K562 (cell line): ENCODE measurements at regions not wholly inside any gene's neighbourhood (a gene's known extent, or its start where the extent isn't known, plus 50 kb on each side); places are given as distances from the start of the nearest gene placed in this dataset.

Experiments
- ATAC-seq: fragments of 200-7000 bp; cut with Tn5 transposase; 3 replicates; pipeline ENCODE4 v1.9.1; 2020; ENCODE audit warnings: moderate library complexity
- BruUV-seq: library from RNA; stranded (reverse); fragments of 400-500 nt; replicated peaks from 2 replicates; lab custom pipeline; 2021; lab: Mats Ljungman, UMichigan
- CTCF ChIA-PET: fragments of 300-600 bp; formaldehyde crosslinking; extraction: SDS; loops from one replicate; lab custom pipeline; 2021; ENCODE audit warnings: low intra/inter-chr PET ratio; lab: Yijun Ruan, JAX
- POLR2A ChIA-PET: fragments of 300-600, 350-650 bp; sonication (Branson Sonifier 250); formaldehyde crosslinking; extraction: SDS; loops from one replicate; lab custom pipeline; 2021; ENCODE audit warnings: antibody characterized with exemption, inconsistent platforms; lab: Yijun Ruan, JAX
- DNase-seq, 4 experiments: peaks; one replicate each; pipeline versions ENCODE4 v3.0.0 to v3.0.0-alpha.2; 2011 to 2018; ENCODE audit warnings: low spot score in 3 of 4, mixed read lengths in 3 of 4; ENCODE audit errors: extremely low read depth in 1 of 4
- FAIRE-seq: peaks from 2 replicates; lab custom pipeline; 2011; peaks lifted over from hg19 to GRCh38; lab: Jason Lieb, UNC
- H2AFZ ChIP-seq: 2 replicates; pipeline ENCODE4 v1.6.0; 2011; ENCODE audit warnings: low read depth, low read length, control low read depth, inconsistent platforms
- H3K27ac ChIP-seq: fragments of 200-600 bp; 3 replicates; pipeline ENCODE4 v1.8.0; 2011; ENCODE audit warnings: low read depth, mild to moderate bottlenecking, control low read depth, inconsistent platforms, low read length, moderate library complexity, mixed read lengths; ENCODE audit errors: extremely low read depth
- H3K27me3 ChIP-seq, 2 experiments: fragments of 300-600 bp in 1 of 2; 2 replicates in 1 of 2; 3 replicates in 1 of 2; pipeline versions ENCODE4 v1.6.0 to v1.8.0; 2011; ENCODE audit warnings: inconsistent platforms in 2 of 2, low read length in 2 of 2, mild to moderate bottlenecking in 1 of 2, mixed read lengths in 1 of 2, moderate library complexity in 1 of 2; ENCODE audit not compliant: control insufficient read depth in 2 of 2, insufficient read depth in 2 of 2
- H3K36me3 ChIP-seq: fragments of 300-600 bp; 3 replicates; pipeline ENCODE4 v1.8.0; 2011; ENCODE audit warnings: mild to moderate bottlenecking, low read length, inconsistent platforms; ENCODE audit not compliant: control insufficient read depth, insufficient read depth
- H3K4me1 ChIP-seq, 2 experiments: fragments of 200-600 bp in 1 of 2; replicated peaks in 1 of 2; 2 replicates in 1 of 2; 3 replicates in 1 of 2; pipeline versions ENCODE4 v1.5.1 to v1.8.0; 2011; ENCODE audit warnings: inconsistent platforms in 2 of 2, low read length in 2 of 2, mild to moderate bottlenecking in 1 of 2, mixed read lengths in 1 of 2, moderate library complexity in 1 of 2; ENCODE audit not compliant: control insufficient read depth in 2 of 2, insufficient read depth in 2 of 2
- H3K4me2 ChIP-seq: 2 replicates; pipeline ENCODE4 v1.6.1; 2011; ENCODE audit warnings: low read length, control low read depth, inconsistent platforms, mixed read lengths; ENCODE audit not compliant: insufficient read depth
- H3K4me3 ChIP-seq: fragments of 200-600 bp; sonication (generic), shearing (Covaris generic); 2 replicates; pipeline ENCODE4 v1.5.1; 2016; ENCODE audit warnings: control low read depth, inconsistent platforms
- H3K79me2 ChIP-seq: fragments of 200-600 bp; 3 replicates; pipeline ENCODE4 v1.8.0; 2011; ENCODE audit warnings: low read length, inconsistent platforms; ENCODE audit not compliant: control insufficient read depth, insufficient read depth
- H3K9ac ChIP-seq, 2 experiments: 2 replicates each; pipeline versions ENCODE4 v1.6.0 to v1.6.1; 2011; ENCODE audit warnings: low read depth in 2 of 2, low read length in 2 of 2, control low read depth in 1 of 2, inconsistent platforms in 1 of 2, mild to moderate bottlenecking in 1 of 2, mixed read lengths in 1 of 2; ENCODE audit not compliant: insufficient read depth in 1 of 2
- H3K9me1 ChIP-seq: one replicate; pipeline ENCODE4 v1.6.0; 2011; ENCODE audit warnings: inconsistent platforms, mild to moderate bottlenecking, low read length, moderate library complexity; ENCODE audit not compliant: control insufficient read depth, insufficient read depth
- H3K9me3 ChIP-seq: replicated peaks from 2 replicates; pipeline ENCODE4 v1.5.1; 2011; ENCODE audit warnings: low read depth, low read length, inconsistent platforms; ENCODE audit not compliant: control insufficient read depth, insufficient read depth
- H4K20me1 ChIP-seq: replicated peaks from 2 replicates; pipeline ENCODE4 v1.6.1; 2011; ENCODE audit warnings: low read length, inconsistent platforms, mixed read lengths; ENCODE audit not compliant: control insufficient read depth, insufficient read depth
- CREB1 ChIP-seq, 2 experiments: sonication (generic) in 1 of 2; formaldehyde crosslinking in 1 of 2; IDR thresholded peaks; 2 replicates each; pipeline versions ENCODE4 v1.6.1 to v1.8.0; 2012 to 2022; ENCODE audit warnings: inconsistent platforms in 1 of 2, mild to moderate bottlenecking in 1 of 2, missing genetic modification reagents in 1 of 2, moderate library complexity in 1 of 2
- EP400 ChIP-seq: fragments of 450-650 bp; IDR thresholded peaks from 2 replicates; pipeline ENCODE4 v1.6.1; 2017; ENCODE audit warnings: antibody characterized with exemption, mild to moderate bottlenecking, moderate library complexity
- HOXB6 ChIP-seq: fragments of 250-450 bp; sonication (Bioruptor Pico); IDR thresholded peaks from 2 replicates; pipeline ENCODE4 v1.5.1; 2022; ENCODE audit warnings: mild to moderate bottlenecking, borderline replicate concordance
- IRF2 ChIP-seq: sonication (generic); formaldehyde crosslinking; IDR thresholded peaks from 2 replicates; pipeline ENCODE4 v1.8.1; 2022; ENCODE audit warnings: mild to moderate bottlenecking, missing genetic modification reagents
- RBM39 ChIP-seq: fragments of 200-400 bp; formaldehyde crosslinking; optimal IDR thresholded peaks from 2 replicates; pipeline ENCODE3; 2018; ENCODE audit warnings: low read depth, low read length
- RFX1 ChIP-seq: fragments of 450-650 bp; IDR thresholded peaks from 2 replicates; pipeline ENCODE4 v1.6.1; 2016; ENCODE audit warnings: mild to moderate bottlenecking, moderate library complexity
- SP2 ChIP-seq: IDR thresholded peaks from 2 replicates; pipeline ENCODE4 v1.6.1; 2011; ENCODE audit warnings: mild to moderate bottlenecking, low read depth, low read length, moderate library complexity; ENCODE audit not compliant: poor library complexity, severe bottlenecking; ENCODE audit errors: extremely low read depth
- ZNF134 ChIP-seq: fragments of 250-450 bp; sonication (Bioruptor Pico); conservative IDR thresholded peaks from 2 replicates; pipeline ENCODE4 v1.4.0; 2020
- ZNF551 ChIP-seq: fragments of 250-450 bp; sonication (Bioruptor Pico); IDR thresholded peaks from 2 replicates; pipeline ENCODE4 v1.5.0; 2021; ENCODE audit warnings: mild to moderate bottlenecking, moderate library complexity
- ZNF639 ChIP-seq, 2 experiments: fragments of 200-800 bp in 1 of 2; sonication (Bioruptor generic) in 1 of 2; sonication (generic) in 1 of 2; formaldehyde crosslinking in 1 of 2; IDR thresholded peaks in 1 of 2; conservative IDR thresholded peaks in 1 of 2; 2 replicates each; pipeline versions ENCODE4 v1.5.0 to v1.6.1; 2016 to 2020; ENCODE audit warnings: missing compliant biosample characterization in 1 of 2, missing genetic modification characterization in 1 of 2, missing genetic modification reagents in 1 of 2
- ZNF655 ChIP-seq: fragments of 250-450 bp; sonication (Bioruptor Pico); IDR thresholded peaks from 2 replicates; pipeline ENCODE4 v1.5.0; 2021
- WGBS: fragments of 100-300 bp; shearing (Covaris generic); methylation state at CpG from one replicate; pipeline ENCODE4 v1.1.6; 2016; ENCODE audit warnings: low coverage, mixed read lengths; ENCODE audit not compliant: insufficient coverage; ENCODE audit errors: missing lambda C conversion rate; 5-methylcytosine and 5-hydroxymethylcytosine counted together
- in situ Hi-C: fragments of 300-500 bp; cut with MboI; formaldehyde crosslinking; loops from 4 replicates; pipeline ENCODE4 v1.15.0; 2018; ENCODE audit warnings: inconsistent platforms, mixed read lengths
- intact Hi-C: fragments of 100-400 bp; cut with micrococcal nuclease; formaldehyde crosslinking; loops from 2 replicates; pipeline ENCODE4 v1.14.2; 2022
- TF ChIP-seq, protein P1 (sequence below), 2 experiments: fragments of 450-650 bp; formaldehyde crosslinking in 1 of 2; IDR thresholded peaks; 2 replicates each; pipeline versions ENCODE4 v1.4.0 to v1.6.1; 2014 to 2020; ENCODE audit warnings: mild to moderate bottlenecking in 2 of 2, borderline replicate concordance in 1 of 2, low read depth in 1 of 2

DNA sequence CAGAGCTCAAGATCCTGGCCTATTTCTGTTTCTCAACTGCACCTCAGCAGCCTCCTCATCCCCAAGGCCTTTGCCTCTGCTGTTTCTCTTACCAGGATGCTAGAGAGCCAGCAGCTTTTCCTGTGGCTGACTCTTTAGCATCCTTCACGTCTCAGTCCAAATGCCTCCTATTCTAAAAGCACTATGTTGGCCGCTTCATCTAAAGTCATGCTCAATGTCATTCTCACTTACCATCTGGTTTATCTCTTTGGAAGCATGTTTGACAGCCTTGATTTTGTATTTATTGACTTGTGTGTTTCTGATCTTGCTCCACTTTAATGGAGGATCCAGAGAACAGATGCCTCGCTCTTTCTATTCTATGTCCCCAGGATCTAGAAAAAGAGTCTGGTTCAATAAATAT, 351.8 kb upstream of the CDH11 start:
- Histone ChIP-seq H3K4me3 (no peak overlapping the region), H3K9me1 (no peaks in the 10 kb centered on the region), H3K36me3 (no peaks in the 10 kb centered on the region), H3K9me3 (no peaks in the 10 kb centered on the region), H3K4me2 (no peak overlapping the region), H3K79me2 (no peaks in the 10 kb centered on the region), H4K20me1 (no peaks in the 10 kb centered on the region), H3K9ac (no peak overlapping the region), H3K27ac (no peak overlapping the region), H2AFZ (no peak overlapping the region), H3K4me1 (no peaks in the 10 kb centered on the region), H3K27me3 (no peaks in the 10 kb centered on the region)
- CTCF ChIA-PET, result no interaction called here
- WGBS, result 0% methylated on average over 3 of the region's 3 CpGs
- POLR2A ChIA-PET, result interaction anchor here (0.6 kb wide), 1 partner anchor 119 kb away, joined by 3 read pairs; no protein-coding TSS in a partner anchor
- no peak for DNase-seq
- in situ Hi-C loops (no loop called here), intact Hi-C loops (no loop called here)
- BruUV-seq, result no TSS peak
- FAIRE-seq, result no peak
- no peak for ATAC-seq
- TF ChIP-seq HOXB6 (no peak), ZNF639 (CRISPR knock-in tag; conservative IDR thresholded peaks at IDR 0.05 in 1 of 2, IDR thresholded peaks at IDR 0.05 in 1 of 2) (no peak), IRF2 (CRISPR knock-in tag) (no peak), RFX1 (no peak), ZNF134 (no peak), ZNF655 (CRISPR knock-in tag) (no peak), SP2 (no peak), EP400 (no peak), CREB1 (IDR thresholded peaks at IDR 0.05) (no peak), CREB1 (CRISPR knock-in tag; IDR thresholded peaks at IDR 0.05) (no peak), ZNF551 (CRISPR knock-in tag) (no peak), RBM39 (no peak)
- TF ChIP-seq, protein P1, sequence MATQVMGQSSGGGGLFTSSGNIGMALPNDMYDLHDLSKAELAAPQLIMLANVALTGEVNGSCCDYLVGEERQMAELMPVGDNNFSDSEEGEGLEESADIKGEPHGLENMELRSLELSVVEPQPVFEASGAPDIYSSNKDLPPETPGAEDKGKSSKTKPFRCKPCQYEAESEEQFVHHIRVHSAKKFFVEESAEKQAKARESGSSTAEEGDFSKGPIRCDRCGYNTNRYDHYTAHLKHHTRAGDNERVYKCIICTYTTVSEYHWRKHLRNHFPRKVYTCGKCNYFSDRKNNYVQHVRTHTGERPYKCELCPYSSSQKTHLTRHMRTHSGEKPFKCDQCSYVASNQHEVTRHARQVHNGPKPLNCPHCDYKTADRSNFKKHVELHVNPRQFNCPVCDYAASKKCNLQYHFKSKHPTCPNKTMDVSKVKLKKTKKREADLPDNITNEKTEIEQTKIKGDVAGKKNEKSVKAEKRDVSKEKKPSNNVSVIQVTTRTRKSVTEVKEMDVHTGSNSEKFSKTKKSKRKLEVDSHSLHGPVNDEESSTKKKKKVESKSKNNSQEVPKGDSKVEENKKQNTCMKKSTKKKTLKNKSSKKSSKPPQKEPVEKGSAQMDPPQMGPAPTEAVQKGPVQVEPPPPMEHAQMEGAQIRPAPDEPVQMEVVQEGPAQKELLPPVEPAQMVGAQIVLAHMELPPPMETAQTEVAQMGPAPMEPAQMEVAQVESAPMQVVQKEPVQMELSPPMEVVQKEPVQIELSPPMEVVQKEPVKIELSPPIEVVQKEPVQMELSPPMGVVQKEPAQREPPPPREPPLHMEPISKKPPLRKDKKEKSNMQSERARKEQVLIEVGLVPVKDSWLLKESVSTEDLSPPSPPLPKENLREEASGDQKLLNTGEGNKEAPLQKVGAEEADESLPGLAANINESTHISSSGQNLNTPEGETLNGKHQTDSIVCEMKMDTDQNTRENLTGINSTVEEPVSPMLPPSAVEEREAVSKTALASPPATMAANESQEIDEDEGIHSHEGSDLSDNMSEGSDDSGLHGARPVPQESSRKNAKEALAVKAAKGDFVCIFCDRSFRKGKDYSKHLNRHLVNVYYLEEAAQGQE (IDR thresholded peaks at IDR 0.05; ENCODE audit: borderline replicate concordance), result no peak
- TF ChIP-seq, protein P1 (CRISPR knock-in tag; IDR thresholded peaks at IDR 0.05; ENCODE audit: low read depth), result no peak
